ENCODE measurements at regions not wholly inside any gene's neighbourhood (a gene's known extent, or its start where the extent isn't known, plus 50 kb on each side); places are given as distances from the start of the nearest gene placed in this dataset.

DNA sequence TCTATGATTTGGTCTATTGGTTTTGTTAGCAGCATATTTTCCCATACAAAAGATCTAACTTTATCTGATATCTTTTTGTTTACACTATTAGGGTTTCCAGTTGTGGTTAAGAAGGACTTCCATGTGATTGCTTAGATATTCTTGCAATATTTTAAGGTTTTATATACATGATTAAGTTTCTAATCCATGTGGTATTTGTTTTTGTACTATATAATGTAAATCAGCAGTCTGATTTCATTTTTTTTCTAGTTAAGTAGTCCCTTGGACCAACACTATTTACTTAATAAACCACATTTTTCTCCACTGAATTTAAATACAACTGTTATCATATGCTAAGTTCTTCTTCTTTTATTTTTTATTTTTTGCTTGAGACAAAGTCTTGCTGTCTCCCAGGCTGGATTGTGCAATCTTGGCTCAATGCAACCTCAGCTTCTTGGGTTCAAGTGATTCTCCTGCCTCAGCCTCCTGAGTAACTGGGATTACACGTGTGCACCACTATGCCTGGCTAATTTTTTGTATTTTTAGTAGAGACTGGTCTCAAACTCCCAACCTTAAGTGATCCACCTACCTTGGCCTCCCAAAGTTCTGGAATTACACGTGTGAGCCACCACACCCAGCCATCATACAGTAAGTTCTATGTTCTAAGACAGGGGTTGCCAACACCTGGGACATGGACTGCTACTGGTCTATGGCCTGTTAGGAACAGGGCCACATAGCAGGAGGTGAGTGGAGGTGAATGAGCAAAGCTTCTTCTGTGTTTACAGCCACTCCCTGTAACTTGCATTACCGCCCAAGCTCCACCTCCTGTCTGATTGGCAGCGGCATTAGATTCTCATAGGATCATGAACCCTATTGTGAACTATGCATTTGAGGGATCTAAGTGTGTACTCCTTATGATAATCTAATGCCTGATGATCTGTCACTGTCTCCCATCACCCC lies 58.5 kb upstream of the RAB27B start:
- Histone ChIP-seq H3K79me2 (ENCODE audit: insufficient read depth, low read length) (no peaks in the 10 kb centered on the region), H3K9ac (ENCODE audit: low read depth, low read length, poor library complexity, severe bottlenecking) (no peak overlapping the region), H3F3A (ENCODE audit: low read depth) (no peaks in the 10 kb centered on the region), H3K4me3 (ENCODE audit: low read length, poor library complexity, severe bottlenecking) (no peak overlapping the region), H3K9me2 (replicated peaks; ENCODE audit: low read depth, low read length) (no peaks in the 10 kb centered on the region), H3K4me1 (ENCODE audit: insufficient read depth, low read length, poor library complexity, severe bottlenecking) (peaks cover 30% of the 10 kb centered on the region), H2AFZ (ENCODE audit: low read length) (no peak overlapping the region), H3K36me3 (ENCODE audit: insufficient read depth, low read length) (no peaks in the 10 kb centered on the region), H3K4me2 (ENCODE audit: low read depth, low read length, poor library complexity, severe bottlenecking) (no peak overlapping the region), H3K9me3 (ENCODE audit: insufficient read depth, low read depth, low read length) (no peaks in the 10 kb centered on the region), H4K20me1 (ENCODE audit: insufficient read depth, low read length, poor library complexity, severe bottlenecking) (no peaks in the 10 kb centered on the region), H3K27me3 (ENCODE audit: insufficient read depth, low read length, poor library complexity, severe bottlenecking) (no peaks in the 10 kb centered on the region)
- TF ChIP-seq, protein P1, sequence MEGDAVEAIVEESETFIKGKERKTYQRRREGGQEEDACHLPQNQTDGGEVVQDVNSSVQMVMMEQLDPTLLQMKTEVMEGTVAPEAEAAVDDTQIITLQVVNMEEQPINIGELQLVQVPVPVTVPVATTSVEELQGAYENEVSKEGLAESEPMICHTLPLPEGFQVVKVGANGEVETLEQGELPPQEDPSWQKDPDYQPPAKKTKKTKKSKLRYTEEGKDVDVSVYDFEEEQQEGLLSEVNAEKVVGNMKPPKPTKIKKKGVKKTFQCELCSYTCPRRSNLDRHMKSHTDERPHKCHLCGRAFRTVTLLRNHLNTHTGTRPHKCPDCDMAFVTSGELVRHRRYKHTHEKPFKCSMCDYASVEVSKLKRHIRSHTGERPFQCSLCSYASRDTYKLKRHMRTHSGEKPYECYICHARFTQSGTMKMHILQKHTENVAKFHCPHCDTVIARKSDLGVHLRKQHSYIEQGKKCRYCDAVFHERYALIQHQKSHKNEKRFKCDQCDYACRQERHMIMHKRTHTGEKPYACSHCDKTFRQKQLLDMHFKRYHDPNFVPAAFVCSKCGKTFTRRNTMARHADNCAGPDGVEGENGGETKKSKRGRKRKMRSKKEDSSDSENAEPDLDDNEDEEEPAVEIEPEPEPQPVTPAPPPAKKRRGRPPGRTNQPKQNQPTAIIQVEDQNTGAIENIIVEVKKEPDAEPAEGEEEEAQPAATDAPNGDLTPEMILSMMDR (conservative IDR thresholded peaks at IDR 0.05; ENCODE audit: low read length), result no peak
- no peak for TF ChIP-seq EZH2phosphoT487 (IDR thresholded peaks at IDR 0.05; ENCODE audit: borderline replicate concordance)

DNA sequence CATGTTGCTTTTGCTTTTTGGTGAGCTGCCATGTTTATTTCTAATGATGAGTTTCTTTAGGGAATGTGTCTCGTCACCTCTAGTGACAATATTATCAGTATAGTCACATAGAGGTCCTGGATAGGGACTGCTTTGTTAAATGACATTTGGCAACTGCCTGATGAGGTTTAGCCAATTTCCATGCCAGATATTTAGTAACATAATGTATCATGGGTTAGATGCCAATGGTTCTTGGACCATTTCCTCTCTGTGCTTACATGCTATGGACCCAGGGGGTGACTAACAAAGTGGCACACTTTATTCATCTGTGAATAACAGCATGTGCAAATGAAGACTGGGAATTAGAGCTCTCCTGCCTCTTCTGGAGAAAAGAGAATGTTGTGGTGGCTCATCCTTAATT lies 56.2 kb upstream of the RAB27B start:
- Histone ChIP-seq H3K4me2 (ENCODE audit: low read depth, low read length, poor library complexity, severe bottlenecking) (no peak overlapping the region), H2AFZ (ENCODE audit: low read length) (no peak overlapping the region), H3K9me2 (replicated peaks; ENCODE audit: low read depth, low read length) (no peaks in the 10 kb centered on the region), H3K9ac (ENCODE audit: low read depth, low read length, poor library complexity, severe bottlenecking) (no peak overlapping the region), H3K4me3 (ENCODE audit: low read length, poor library complexity, severe bottlenecking) (no peak overlapping the region), H3K4me1 (ENCODE audit: insufficient read depth, low read length, poor library complexity, severe bottlenecking) (peaks cover 33% of the 10 kb centered on the region), H3K79me2 (ENCODE audit: insufficient read depth, low read length) (no peaks in the 10 kb centered on the region), H3K36me3 (ENCODE audit: insufficient read depth, low read length) (no peaks in the 10 kb centered on the region), H3F3A (ENCODE audit: low read depth) (peaks cover 4% of the 10 kb centered on the region; the same call in 1 of the 2 replicates), H3K9me3 (ENCODE audit: insufficient read depth, low read depth, low read length) (no peaks in the 10 kb centered on the region), H3K27me3 (ENCODE audit: insufficient read depth, low read length, poor library complexity, severe bottlenecking) (no peaks in the 10 kb centered on the region), H4K20me1 (ENCODE audit: insufficient read depth, low read length, poor library complexity, severe bottlenecking) (no peaks in the 10 kb centered on the region)
- TF ChIP-seq EZH2phosphoT487 (IDR thresholded peaks at IDR 0.05; ENCODE audit: borderline replicate concordance), result no peak
- TF ChIP-seq, protein P1 (conservative IDR thresholded peaks at IDR 0.05; ENCODE audit: low read length), result no peak

DNA sequence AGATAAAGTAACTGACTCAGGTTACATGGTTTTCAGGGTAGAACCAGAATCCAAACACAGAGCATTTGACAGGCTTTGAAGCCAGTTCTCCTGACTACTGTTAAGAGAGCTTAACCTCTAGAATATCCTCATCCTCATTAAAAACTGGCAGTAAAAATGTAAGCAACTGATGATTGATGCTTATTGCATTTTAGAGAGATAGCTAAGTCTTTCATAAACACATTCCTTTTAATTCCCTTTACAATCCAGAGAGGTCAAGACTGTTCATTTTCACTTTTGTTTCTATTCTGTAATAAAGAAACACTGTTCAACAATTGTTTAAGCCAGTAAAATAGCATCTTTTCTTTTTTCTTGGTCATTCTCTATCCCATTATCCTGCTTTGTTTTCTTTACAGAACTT lies 53.9 kb upstream of the RAB27B start:
- peak overlapping the region; percentile 5 for H3K4me2 ChIP-seq (ENCODE audit: low read depth, low read length, poor library complexity, severe bottlenecking)
- no peaks in the 10 kb centered on the region for H3K36me3 ChIP-seq (ENCODE audit: insufficient read depth, low read length)
- peaks cover 8% of the 10 kb centered on the region; the same call in 1 of the 2 replicates for H3F3A ChIP-seq (ENCODE audit: low read depth)
- no peaks in the 10 kb centered on the region for H3K79me2 ChIP-seq (ENCODE audit: insufficient read depth, low read length)
- no peaks in the 10 kb centered on the region for H3K9me2 ChIP-seq (replicated peaks; ENCODE audit: low read depth, low read length)
- H3K4me3 ChIP-seq (ENCODE audit: low read length, poor library complexity, severe bottlenecking), result no peak overlapping the region
- peaks cover 50% of the 10 kb centered on the region for H3K4me1 ChIP-seq (ENCODE audit: insufficient read depth, low read length, poor library complexity, severe bottlenecking)
- no peaks in the 10 kb centered on the region for H3K27me3 ChIP-seq (ENCODE audit: insufficient read depth, low read length, poor library complexity, severe bottlenecking)
- H3K9me3 ChIP-seq (ENCODE audit: insufficient read depth, low read depth, low read length), result no peaks in the 10 kb centered on the region
- TF ChIP-seq EZH2phosphoT487 (IDR thresholded peaks at IDR 0.05; ENCODE audit: borderline replicate concordance), result no peak
- TF ChIP-seq, protein P1 (conservative IDR thresholded peaks at IDR 0.05; ENCODE audit: low read length), result no peak
- peak overlapping the region; percentile 1 for H3K9ac ChIP-seq (ENCODE audit: low read depth, low read length, poor library complexity, severe bottlenecking)
- no peak overlapping the region for H2AFZ ChIP-seq (ENCODE audit: low read length)
- no peaks in the 10 kb centered on the region for H4K20me1 ChIP-seq (ENCODE audit: insufficient read depth, low read length, poor library complexity, severe bottlenecking)
